GM12878 (cell line): ENCODE measurements at regions not wholly inside any gene's neighbourhood (a gene's known extent, or its start where the extent isn't known, plus 50 kb on each side); places are given as distances from the start of the nearest gene placed in this dataset.

Experiments used
- ATAC-seq: fragments of 200-7000 bp; cut with Tn5 transposase; 3 replicates; pipeline ENCODE4 v1.9.1; 2020; ENCODE audit warnings: mild to moderate bottlenecking, moderate library complexity
- BruUV-seq: library from RNA; stranded (reverse); fragments of 400-500 nt; replicated peaks from 2 replicates; lab custom pipeline; 2021; lab: Mats Ljungman, UMichigan
- CTCF ChIA-PET: fragments of 300-600 bp; sonication (Branson Sonifier 250); formaldehyde crosslinking; extraction: SDS; loops from one replicate; lab custom pipeline; 2021; ENCODE audit warnings: inconsistent platforms; lab: Yijun Ruan, JAX
- POLR2A ChIA-PET: fragments of 350-600 bp; formaldehyde crosslinking; extraction: SDS; loops from one replicate; lab custom pipeline; 2021; ENCODE audit warnings: inconsistent platforms; lab: Charles Lee
- RAD21 ChIA-PET: fragments of 300-600 bp; sonication (Branson Sonifier 250); formaldehyde crosslinking; loops from one replicate; lab custom pipeline; 2023; ENCODE audit warnings: antibody characterized with exemption; ENCODE audit not compliant: unreplicated experiment; lab: Charles Lee
- SMC1A ChIA-PET: fragments of 300-600 bp; sonication (Branson Sonifier 250); formaldehyde crosslinking; loops from one replicate; lab custom pipeline; 2023; ENCODE audit not compliant: unreplicated experiment, uncharacterized antibody; lab: Charles Lee
- DNase-seq: peaks from one replicate; pipeline ENCODE4 v3.0.0-alpha.2; 2011; ENCODE audit warnings: low read depth, low spot score
- FAIRE-seq: peaks from 3 replicates; lab custom pipeline; 2011; peaks lifted over from hg19 to GRCh38; lab: Jason Lieb, UNC
- H2AFZ ChIP-seq: 2 replicates; pipeline ENCODE4 v1.6.0; 2011; ENCODE audit warnings: low read depth, low read length, control low read depth; ENCODE audit not compliant: control insufficient read depth
- H3K27ac ChIP-seq: 2 replicates; pipeline ENCODE4 v1.5.1; 2011; ENCODE audit warnings: control low read depth; ENCODE audit not compliant: control insufficient read depth, insufficient read depth
- H3K27me3 ChIP-seq, 2 experiments: replicated peaks in 1 of 2; 2 replicates each; pipeline versions ENCODE4 v1.6.0 to v1.6.1; 2011; ENCODE audit warnings: low read length in 1 of 2; ENCODE audit not compliant: control insufficient read depth in 2 of 2, insufficient read depth in 2 of 2
- H3K36me3 ChIP-seq, 2 experiments: 2 replicates each; pipeline ENCODE4 v1.5.1; 2011; ENCODE audit warnings: low read length in 1 of 2; ENCODE audit not compliant: control insufficient read depth in 2 of 2, insufficient read depth in 2 of 2
- H3K4me1 ChIP-seq: 2 replicates; pipeline ENCODE4 v1.6.1; 2011; ENCODE audit warnings: mild to moderate bottlenecking, low read length, moderate library complexity, mixed read lengths; ENCODE audit not compliant: control insufficient read depth, insufficient read depth
- H3K4me2 ChIP-seq: 2 replicates; pipeline ENCODE4 v1.6.0; 2011; ENCODE audit warnings: control low read depth; ENCODE audit not compliant: control insufficient read depth, insufficient read depth
- H3K4me3 ChIP-seq: fragments of 200-600 bp; sonication (generic); 2 replicates; pipeline ENCODE4 v1.5.1; 2016
- H3K79me2 ChIP-seq: 2 replicates; pipeline ENCODE4 v1.6.0; 2011; ENCODE audit warnings: low read length; ENCODE audit not compliant: control insufficient read depth, insufficient read depth
- H3K9ac ChIP-seq: 2 replicates; pipeline ENCODE4 v1.8.0; 2011; ENCODE audit warnings: low read length, control low read depth, mixed read lengths; ENCODE audit not compliant: control insufficient read depth, insufficient read depth
- H3K9me3 ChIP-seq: replicated peaks from 3 replicates; pipeline ENCODE4 v1.5.1; 2011; ENCODE audit warnings: mild to moderate bottlenecking, low read length; ENCODE audit not compliant: control insufficient read depth, insufficient read depth
- H4K20me1 ChIP-seq: 2 replicates; pipeline ENCODE4 v1.6.0; 2011; ENCODE audit not compliant: control insufficient read depth, insufficient read depth
- ATF3 ChIP-seq: IDR thresholded peaks from 2 replicates; pipeline ENCODE4 v1.6.1; 2011; ENCODE audit warnings: low read depth, mild to moderate bottlenecking, low read length, moderate library complexity, borderline replicate concordance; ENCODE audit errors: extremely low read depth
- BCLAF1 ChIP-seq: fragments of 450-650 bp; IDR thresholded peaks from 2 replicates; pipeline ENCODE4 v1.6.1; 2017; ENCODE audit warnings: antibody characterized with exemption, mild to moderate bottlenecking, moderate library complexity
- CBFB ChIP-seq: IDR thresholded peaks from 2 replicates; pipeline ENCODE4 v1.6.1; 2016; ENCODE audit warnings: antibody characterized with exemption, low read depth
- EP300 ChIP-seq, 2 experiments: fragments of 150-350 bp in 1 of 2; IDR thresholded peaks; 2 replicates each; pipeline ENCODE4 v1.6.1; 2011 to 2012; ENCODE audit warnings: low read depth in 2 of 2, low read length in 2 of 2, borderline replicate concordance in 1 of 2, improper control_type of control experiment in 1 of 2, inconsistent platforms in 1 of 2; ENCODE audit not compliant: control insufficient read depth in 1 of 2
- IRF4 ChIP-seq: IDR thresholded peaks from 2 replicates; pipeline ENCODE4 v1.6.1; 2011; ENCODE audit warnings: low read depth, low read length
- JUNB ChIP-seq: IDR thresholded peaks from 2 replicates; pipeline ENCODE4 v1.6.1; 2016; ENCODE audit warnings: antibody characterized with exemption, mild to moderate bottlenecking
- NR2C1 ChIP-seq: fragments of 450-650 bp; IDR thresholded peaks from 2 replicates; pipeline ENCODE4 v1.6.1; 2017; ENCODE audit warnings: antibody characterized with exemption, mild to moderate bottlenecking, moderate library complexity
- NRF1 ChIP-seq: conservative IDR thresholded peaks from 2 replicates; pipeline ENCODE4 v1.6.1; 2011; ENCODE audit warnings: mild to moderate bottlenecking, low read depth, low read length, improper control_type of control experiment
- PKNOX1 ChIP-seq: fragments of 450-650 bp; IDR thresholded peaks from 2 replicates; pipeline ENCODE4 v1.6.1; 2016; ENCODE audit warnings: mild to moderate bottlenecking
- POLR2A ChIP-seq: IDR thresholded peaks from 2 replicates; pipeline ENCODE4 v1.6.1; 2011; ENCODE audit warnings: low read depth, mild to moderate bottlenecking, low read length
- POLR2AphosphoS2 ChIP-seq: IDR thresholded peaks from 2 replicates; pipeline ENCODE4 v1.6.1; 2011; ENCODE audit warnings: low read depth, mild to moderate bottlenecking, low read length, improper control_type of control experiment, moderate library complexity
- RB1 ChIP-seq: fragments of 450-650 bp; formaldehyde crosslinking; IDR thresholded peaks from 2 replicates; pipeline ENCODE4 v1.6.1; 2017; ENCODE audit warnings: mild to moderate bottlenecking, borderline replicate concordance
- RBBP5 ChIP-seq: fragments of 200-600 bp; sonication (generic); conservative IDR thresholded peaks from 2 replicates; pipeline ENCODE4 v1.6.1; 2016
- RCOR1 ChIP-seq: conservative IDR thresholded peaks from 2 replicates; pipeline ENCODE4 v1.6.1; 2012; ENCODE audit warnings: low read depth, low read length, improper control_type of control experiment
- RELA ChIP-seq: fragments of 450-650 bp; IDR thresholded peaks from 2 replicates; pipeline ENCODE4 v1.8.0; 2014; ENCODE audit warnings: borderline replicate concordance; ENCODE audit not compliant: partially characterized antibody
- SIX5 ChIP-seq: IDR thresholded peaks from 2 replicates; pipeline ENCODE4 v1.6.1; 2011; ENCODE audit warnings: mild to moderate bottlenecking, low read depth, low read length, moderate library complexity; ENCODE audit not compliant: severe bottlenecking
- SREBF2 ChIP-seq: IDR thresholded peaks from 2 replicates; pipeline ENCODE4 v1.6.1; 2012; ENCODE audit warnings: mild to moderate bottlenecking, low read length
- STAT1 ChIP-seq: fragments of 450-650 bp; conservative IDR thresholded peaks from 2 replicates; pipeline ENCODE4 v1.6.1; 2014; ENCODE audit warnings: antibody characterized with exemption, mild to moderate bottlenecking
- ZBTB33 ChIP-seq: fragments of 450-650 bp; IDR thresholded peaks from 2 replicates; pipeline ENCODE4 v1.6.1; 2017; ENCODE audit warnings: mild to moderate bottlenecking
- ZNF24 ChIP-seq: fragments of 450-650 bp; IDR thresholded peaks from 2 replicates; pipeline ENCODE4 v1.6.1; 2017; ENCODE audit warnings: antibody characterized with exemption, mild to moderate bottlenecking
- WGBS: methylation state at CpG from one replicate; pipeline ENCODE4 v1.1.6; 2016; ENCODE audit warnings: low lambda C conversion rate; ENCODE audit not compliant: insufficient replicate concordance, insufficient coverage; ENCODE audit errors: missing lambda C conversion rate; 5-methylcytosine and 5-hydroxymethylcytosine counted together
- in situ Hi-C: fragments of 300-500 bp; cut with MboI; formaldehyde crosslinking; loops from 9 replicates; pipeline ENCODE4 v1.14.3; 2018; ENCODE audit warnings: mixed read lengths
- intact Hi-C: fragments of 100-400 bp; cut with micrococcal nuclease; formaldehyde crosslinking; loops from one replicate; pipeline ENCODE4 v1.14.2; 2022; ENCODE audit not compliant: unreplicated experiment

GRCh38 chr3:127431066-127431465 is 143.2 kb upstream of the PRR20G start:
- Histone ChIP-seq H3K4me2 (no peak overlapping the region), H3K4me3 (no peak overlapping the region), H3K4me1 (no peaks in the 10 kb centered on the region), H4K20me1 (no peaks in the 10 kb centered on the region; the same call in 1 of the 2 replicates), H3K9me3 (no peaks in the 10 kb centered on the region), H3K27ac (no peak overlapping the region), H2AFZ (no peak overlapping the region), H3K36me3 (no peaks in the 10 kb centered on the region), H3K9ac (no peak overlapping the region), H3K27me3 (peaks cover 2 to 4% of the 10 kb centered on the region in 2 experiments; a peak in 3 of 4 replicates), H3K79me2 (no peaks in the 10 kb centered on the region)
- 38% methylated on average over 6 of the region's 6 CpGs for WGBS
- ATAC-seq: no peak
- FAIRE-seq: no peak
- ChIA-PET CTCF (no interaction called here), SMC1A (no interaction called here), POLR2A (interaction anchor here (0.7 kb wide), 1 partner anchor 263 kb away, joined by 3 read pairs; no protein-coding TSS in a partner anchor), RAD21 (no interaction called here)
- no TSS peak for BruUV-seq
- in situ Hi-C loops: no loop called here
- no peak for DNase-seq
- no peak for TF ChIP-seq CBFB
- TF ChIP-seq ZNF24: no peak
- TF ChIP-seq STAT1: no peak
- no peak for TF ChIP-seq RB1
- no peak for TF ChIP-seq IRF4
- no peak for TF ChIP-seq JUNB
- TF ChIP-seq PKNOX1: no peak
- TF ChIP-seq POLR2AphosphoS2: no peak
- no peak for TF ChIP-seq NRF1
- TF ChIP-seq EP300 (IDR thresholded peaks at IDR 0.05; ENCODE audit: borderline replicate concordance in 1 of 2, control insufficient read depth in 1 of 2, low read depth in 2 of 2, low read length in 2 of 2): no peak
- no peak for TF ChIP-seq ZBTB33
- no peak for TF ChIP-seq NR2C1
- TF ChIP-seq SIX5: no peak
- no peak for TF ChIP-seq RCOR1
- no peak for TF ChIP-seq POLR2A
- TF ChIP-seq BCLAF1: no peak
- TF ChIP-seq RELA: no peak
- no peak for TF ChIP-seq RBBP5
- TF ChIP-seq ATF3: no peak
- no peak for TF ChIP-seq SREBF2
- intact Hi-C loops: no loop called here
